IMR-90 (cell line): ENCODE measurements at regions not wholly inside any gene's neighbourhood (a gene's known extent, or its start where the extent isn't known, plus 50 kb on each side); places are given as distances from the start of the nearest gene placed in this dataset.

Experiments
- BHLHE40 ChIP-seq: fragments of 150-350 bp; IDR thresholded peaks from 2 replicates; pipeline ENCODE4 v1.6.1; 2016; ENCODE audit warnings: mild to moderate bottlenecking, low read depth, low read length
- CTCF ChIP-seq: conservative IDR thresholded peaks from 2 replicates; pipeline ENCODE4 v1.5.1; 2012; ENCODE audit warnings: mild to moderate bottlenecking, low read depth, low read length, improper control_type of control experiment
- ELK1 ChIP-seq: fragments of 150-350 bp; IDR thresholded peaks from 2 replicates; pipeline ENCODE4 v1.6.1; 2016; ENCODE audit warnings: low read depth, mild to moderate bottlenecking, low read length, moderate library complexity, borderline replicate concordance
- MXI1 ChIP-seq: IDR thresholded peaks from 2 replicates; pipeline ENCODE4 v1.6.1; 2012; ENCODE audit warnings: low read depth, mild to moderate bottlenecking, low read length, moderate library complexity, borderline replicate concordance
- POLR2A ChIP-seq: IDR thresholded peaks from 2 replicates; pipeline ENCODE4 v1.6.1; 2012; ENCODE audit warnings: mild to moderate bottlenecking, low read depth, low read length
- RAD21 ChIP-seq: IDR thresholded peaks from 2 replicates; pipeline ENCODE4 v1.6.1; 2012; ENCODE audit warnings: low read length, improper control_type of control experiment

- TF ChIP-seq MXI1 (no peak), BHLHE40 (no peak), ELK1 (no peak), CTCF (no peak), RAD21 (no peak), POLR2A (no peak)
Observed at GRCh38 chr13:78201411-78201810, 282.8 kb upstream of the EDNRB start.
